Activated effector memory CD4-positive, alpha-beta T cell treated with anti-CD3 and anti-CD28 coated beads, Interleukin-2, amount 50 U/mL, for 16 hours (primary cell): ENCODE measurements at regions not wholly inside any gene's neighbourhood (a gene's known extent, or its start where the extent isn't known, plus 50 kb on each side); places are given as distances from the start of the nearest gene placed in this dataset.

Source experiments
- DNase-seq: peaks from one replicate; pipeline ENCODE4 v3.0.0-alpha.2; 2020

GRCh38 chr12:75894965-75895754 is 136.4 kb downstream of the PHLDA1 start:
- no peak for DNase-seq

GRCh38 chr12:75893765-75894164 is 137.8 kb downstream of the PHLDA1 start:
- DNase-seq, result no peak

- DNase-seq, result no peak
Observed at GRCh38 chr12:75892731-75893408, 138.7 kb downstream of the PHLDA1 start.

GRCh38 chr12:75891072-75891471 is 140.5 kb downstream of the PHLDA1 start:
- no peak for DNase-seq

- DNase-seq, result no peak
Observed at GRCh38 chr12:75890660-75891059, 140.9 kb downstream of the PHLDA1 start.

GRCh38 chr12:75890141-75890540 is 141.4 kb downstream of the PHLDA1 start:
- DNase-seq, result no peak

- DNase-seq, result no peak
Observed at GRCh38 chr12:75888874-75889613, 142.5 kb downstream of the PHLDA1 start.

- no peak for DNase-seq
Observed at GRCh38 chr12:75888399-75888798, 143.2 kb downstream of the PHLDA1 start.

- no peak for DNase-seq
Observed at GRCh38 chr12:75887979-75888378, 143.6 kb downstream of the PHLDA1 start.

GRCh38 chr12:75884465-75884985 is 147.1 kb downstream of the PHLDA1 start:
- DNase-seq, result no peak

GRCh38 chr12:75883241-75883640 is 148.3 kb downstream of the PHLDA1 start:
- DNase-seq, result no peak

- DNase-seq, result no peak
Observed at GRCh38 chr12:75882421-75882820, 149.2 kb downstream of the PHLDA1 start.

GRCh38 chr12:75881920-75882319 is 149.7 kb downstream of the PHLDA1 start:
- no peak for DNase-seq

GRCh38 chr12:75877763-75878621 is 153.6 kb downstream of the PHLDA1 start:
- DNase-seq, result no peak

- DNase-seq, result no peak
Observed at GRCh38 chr12:75876832-75877762, 154.5 kb downstream of the PHLDA1 start.

GRCh38 chr12:75874441-75874840 is 157.1 kb downstream of the PHLDA1 start:
- DNase-seq, result no peak

GRCh38 chr12:75872762-75873161 is 158.8 kb downstream of the PHLDA1 start:
- DNase-seq, result no peak

- DNase-seq, result no peak
Observed at GRCh38 chr12:75870878-75871277, 160.7 kb downstream of the PHLDA1 start.

- no peak for DNase-seq
Observed at GRCh38 chr12:75868501-75868900, 163.1 kb downstream of the PHLDA1 start.

- DNase-seq, result no peak
Observed at GRCh38 chr12:75865315-75865714, 166.3 kb downstream of the PHLDA1 start.

- DNase-seq, result no peak
Observed at GRCh38 chr12:75864161-75864560, 167.4 kb downstream of the PHLDA1 start.
